Smooth muscle cell (in vitro differentiated cells): ENCODE measurements at regions not wholly inside any gene's neighbourhood (a gene's known extent, or its start where the extent isn't known, plus 50 kb on each side); places are given as distances from the start of the nearest gene placed in this dataset.
"Not testable (repeated sequence)": the region's sequence is repeated elsewhere in the genome, so short reads cannot be mapped to it uniquely, and the experiment has no call there.

Source experiments
- DNase-seq: peaks from one replicate; lab custom pipeline; 2025; ENCODE audit not compliant: unreplicated experiment; lab: John Stamatoyannopoulos, UW
- H2AFZ ChIP-seq: fragments of 200-600 bp; sonication (generic); 2 replicates; pipeline ENCODE4 v1.6.0; 2016; ENCODE audit warnings: antibody characterized with exemption, low read depth, mild to moderate bottlenecking
- H3F3A ChIP-seq: fragments of 200-600 bp; sonication (generic); 2 replicates; pipeline ENCODE4 v1.6.0; 2017; ENCODE audit warnings: antibody characterized with exemption, low read depth
- H3K27ac ChIP-seq: fragments of 200-600 bp; sonication (generic); 2 replicates; pipeline ENCODE4 v1.5.1; 2016; ENCODE audit warnings: low read depth, mild to moderate bottlenecking
- H3K27me3 ChIP-seq: fragments of 200-600 bp; sonication (generic); 2 replicates; pipeline ENCODE4 v1.6.1; 2016; ENCODE audit warnings: low read depth, mild to moderate bottlenecking
- H3K36me3 ChIP-seq: fragments of 200-600 bp; sonication (generic); 2 replicates; pipeline ENCODE4 v1.5.1; 2016; ENCODE audit warnings: low read depth
- H3K4me1 ChIP-seq: fragments of 200-600 bp; sonication (generic); 2 replicates; pipeline ENCODE4 v1.5.1; 2016; ENCODE audit warnings: low read depth
- H3K4me2 ChIP-seq: fragments of 200-600 bp; sonication (generic); 2 replicates; pipeline ENCODE4 v1.6.0; 2016; ENCODE audit warnings: mild to moderate bottlenecking
- H3K4me3 ChIP-seq: fragments of 200-600 bp; sonication (generic); 2 replicates; pipeline ENCODE4 v1.5.1; 2016; ENCODE audit warnings: mild to moderate bottlenecking
- H3K79me2 ChIP-seq: fragments of 200-600 bp; sonication (generic); 2 replicates; pipeline ENCODE4 v1.6.0; 2016; ENCODE audit warnings: low read depth, mild to moderate bottlenecking
- H3K9ac ChIP-seq: fragments of 200-600 bp; sonication (generic); 2 replicates; pipeline ENCODE4 v1.6.0; 2016; ENCODE audit warnings: low read depth
- H3K9me3 ChIP-seq: fragments of 200-600 bp; sonication (generic); replicated peaks from 2 replicates; pipeline ENCODE4 v1.5.1; 2016; ENCODE audit warnings: low read depth
- H4K20me1 ChIP-seq: fragments of 200-600 bp; sonication (generic); 2 replicates; pipeline ENCODE4 v1.6.0; 2016; ENCODE audit warnings: low read depth
- CTCF ChIP-seq: fragments of 200-600 bp; sonication (generic); IDR thresholded peaks from 2 replicates; pipeline ENCODE4 v1.5.1; 2017; ENCODE audit warnings: borderline replicate concordance, mild to moderate bottlenecking, antibody characterized with exemption; ENCODE audit not compliant: insufficient read depth, poor library complexity, severe bottlenecking
- WGBS: methylation state at CpG from one replicate; pipeline ENCODE4 v1.1.7; 2016; ENCODE audit warnings: low lambda C conversion rate; 5-methylcytosine and 5-hydroxymethylcytosine counted together

DNA sequence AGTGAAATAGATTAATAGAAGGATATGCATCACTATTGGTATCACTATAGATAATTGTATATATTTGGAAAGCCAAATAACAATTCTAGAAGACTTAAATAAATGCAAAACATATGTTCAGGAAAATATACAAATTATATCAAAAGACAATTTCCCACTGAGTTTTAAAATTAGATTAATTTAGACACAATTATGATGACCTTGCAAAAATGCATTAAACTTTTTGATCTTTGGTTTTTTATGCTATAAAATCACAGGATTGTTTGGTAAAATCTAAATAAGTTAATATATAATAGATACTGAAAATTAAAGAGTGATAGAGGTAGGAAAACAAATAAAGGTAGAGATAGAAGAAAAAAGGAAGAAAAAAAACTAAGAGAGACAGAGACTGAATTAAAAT, 2027.7 kb downstream of the MRPL39 start:
- Histone ChIP-seq H3F3A (no peaks in the 10 kb centered on the region), H3K79me2 (no peaks in the 10 kb centered on the region), H4K20me1 (no peaks in the 10 kb centered on the region), H3K9ac (no peak overlapping the region), H3K9me3 (peaks cover 3% of the 10 kb centered on the region), H3K4me3 (no peak overlapping the region), H3K4me2 (no peak overlapping the region), H3K27me3 (no peaks in the 10 kb centered on the region), H2AFZ (no peak overlapping the region), H3K27ac (no peak overlapping the region), H3K4me1 (no peaks in the 10 kb centered on the region), H3K36me3 (no peaks in the 10 kb centered on the region)
- no peak for DNase-seq
- no peak for TF ChIP-seq CTCF

- no peaks in the 10 kb centered on the region for H3K79me2 ChIP-seq
- peaks cover 3% of the 10 kb centered on the region for H3K9me3 ChIP-seq
Measured at GRCh38 chr21:23578027-23578426, 2029.3 kb downstream of the MRPL39 start.

DNA sequence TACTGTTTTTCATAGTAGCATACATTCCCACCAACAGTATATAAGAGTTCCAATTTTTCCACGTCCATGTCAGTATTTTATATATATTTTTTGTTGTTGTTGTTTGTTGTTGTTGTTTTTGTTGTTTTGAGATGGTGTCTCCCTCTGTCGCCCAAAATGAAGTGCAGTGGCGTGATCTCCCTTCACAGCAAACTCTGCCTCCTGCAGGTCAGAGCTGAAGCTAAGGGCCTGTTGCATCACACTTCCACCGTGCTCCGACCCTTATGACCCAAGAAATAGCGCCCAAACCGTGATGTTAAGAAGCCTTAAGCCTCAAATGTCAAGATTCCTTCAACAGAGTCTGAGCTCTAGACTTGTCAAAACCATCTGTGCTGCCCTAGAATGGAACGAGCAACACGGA, 2032.3 kb downstream of the MRPL39 start:
- Histone ChIP-seq H3K4me3 (no peak overlapping the region), H3K79me2 (no peaks in the 10 kb centered on the region), H3K36me3 (no peaks in the 10 kb centered on the region), H3K27ac (no peak overlapping the region), H3K4me1 (no peaks in the 10 kb centered on the region), H3F3A (no peaks in the 10 kb centered on the region), H3K9ac (no peak overlapping the region), H3K9me3 (peaks cover under 1% of the 10 kb centered on the region), H4K20me1 (no peaks in the 10 kb centered on the region), H3K4me2 (no peak overlapping the region), H2AFZ (no peak overlapping the region), H3K27me3 (no peaks in the 10 kb centered on the region)
- DNase-seq, result no peak
- no peak for TF ChIP-seq CTCF
- 54% methylated on average over 9 of the region's 9 CpGs for WGBS

More at GRCh38 chr21:23578027-23578426, 2029.3 kb downstream of the MRPL39 start:
- 72% methylated on average over 1 of the region's 1 CpG for WGBS
- Histone ChIP-seq H3K36me3 (no peaks in the 10 kb centered on the region), H3K4me3 (no peak overlapping the region), H3F3A (no peaks in the 10 kb centered on the region), H3K27me3 (no peaks in the 10 kb centered on the region), H3K4me2 (no peak overlapping the region), H3K4me1 (no peaks in the 10 kb centered on the region), H3K9ac (no peak overlapping the region), H3K27ac (no peak overlapping the region), H2AFZ (no peak overlapping the region), H4K20me1 (no peaks in the 10 kb centered on the region)
- DNase-seq, result no peak
- no peak for TF ChIP-seq CTCF

- H3K36me3 ChIP-seq, result not testable (repeated sequence)
- WGBS, result 76% methylated on average over 5 of the region's 5 CpGs
Measured at GRCh38 chr21:23548924-23549323, 2058.4 kb downstream of the MRPL39 start.

More at GRCh38 chr21:23548924-23549323, 2058.4 kb downstream of the MRPL39 start:
- H4K20me1 ChIP-seq, H3F3A ChIP-seq, H2AFZ ChIP-seq, H3K79me2 ChIP-seq, H3K27ac ChIP-seq, H3K4me2 ChIP-seq, H3K27me3 ChIP-seq, H3K9ac ChIP-seq, H3K4me3 ChIP-seq, DNase-seq, H3K4me1 ChIP-seq, H3K9me3 ChIP-seq: not testable (repeated sequence)
